ENCODE measurements at regions not wholly inside any gene's neighbourhood (a gene's known extent, or its start where the extent isn't known, plus 50 kb on each side); places are given as distances from the start of the nearest gene placed in this dataset.

GRCh38 chr17:59451706-59452105 lies 113.7 kb upstream of the DHX40 start:
- WGBS, 2 experiments = 36 to 43% methylated on average over 4 to 5 of the region's 5 CpGs
- Histone ChIP-seq H3K4me1 (ENCODE audit: control insufficient read depth, insufficient read depth, low read length) (no peaks in the 10 kb centered on the region), H3K27ac (ENCODE audit: insufficient read depth, low read depth, low read length, poor library complexity, severe bottlenecking) (no peak overlapping the region), H3K36me3 (ENCODE audit: control insufficient read depth, insufficient read depth, low read length) (no peaks in the 10 kb centered on the region), H3K9me3 (ENCODE audit: control insufficient read depth, low read length) (no peaks in the 10 kb centered on the region), H3K27me3 (ENCODE audit: control insufficient read depth, insufficient read depth, low read length, poor library complexity, severe bottlenecking) (no peaks in the 10 kb centered on the region), H3K4me3 (ENCODE audit: insufficient read depth, low read depth, low read length) (no peak overlapping the region)

DNA sequence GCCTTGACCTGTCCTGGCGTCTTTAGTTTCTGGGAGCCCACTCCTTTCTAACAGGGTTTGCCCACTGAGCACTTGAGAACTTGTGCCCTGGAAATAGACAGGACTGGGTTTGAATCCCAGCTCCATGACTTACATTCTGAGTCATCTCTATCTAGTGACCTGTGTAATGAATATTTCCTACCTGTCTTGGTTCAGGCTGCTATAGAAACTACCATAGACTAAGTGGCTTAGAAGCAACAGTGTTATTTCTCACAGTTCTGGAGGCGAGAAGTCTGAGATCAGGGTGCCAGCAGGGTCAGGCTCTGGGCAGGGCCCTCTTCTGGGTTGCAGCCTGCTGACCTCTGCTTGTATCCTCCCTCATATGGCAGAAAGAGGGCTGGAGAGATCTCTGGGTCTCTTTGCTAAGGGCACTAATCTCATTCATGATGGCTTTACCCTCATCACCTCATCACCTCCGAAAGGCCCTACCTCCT lies 110.7 kb upstream of the DHX40 start:
- Histone ChIP-seq H3K27ac (ENCODE audit: insufficient read depth, low read depth, low read length, poor library complexity, severe bottlenecking) (no peak overlapping the region), H3K9me3 (ENCODE audit: control insufficient read depth, low read length) (no peaks in the 10 kb centered on the region), H3K4me3 (ENCODE audit: insufficient read depth, low read depth, low read length) (no peak overlapping the region), H3K36me3 (ENCODE audit: control insufficient read depth, insufficient read depth, low read length) (no peaks in the 10 kb centered on the region), H3K27me3 (ENCODE audit: control insufficient read depth, insufficient read depth, low read length, poor library complexity, severe bottlenecking) (no peaks in the 10 kb centered on the region), H3K4me1 (ENCODE audit: control insufficient read depth, insufficient read depth, low read length) (no peaks in the 10 kb centered on the region)
- WGBS, 2 experiments = 93% methylated on average over 3 of the region's 3 CpGs

DNA sequence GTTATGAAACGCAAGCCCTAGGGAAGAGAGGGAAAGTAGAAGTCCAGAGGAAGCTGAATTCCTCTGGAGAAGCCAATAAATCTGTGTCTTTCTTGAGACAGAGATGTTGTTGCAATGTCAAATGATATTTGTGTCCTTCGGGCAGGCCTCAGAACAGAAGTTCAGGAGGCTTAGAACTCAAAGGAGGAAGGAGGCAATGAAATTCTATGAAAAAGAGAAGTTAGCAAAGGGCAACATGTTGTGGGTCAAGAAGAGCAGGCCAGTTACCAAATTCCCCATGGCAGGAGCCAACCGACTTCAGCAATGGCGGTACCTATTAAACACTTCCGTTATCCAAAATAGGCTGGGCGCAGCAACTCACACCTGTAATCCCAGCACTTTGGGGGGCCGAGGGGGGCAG lies 109.0 kb upstream of the DHX40 start:
- H3K27ac ChIP-seq (ENCODE audit: insufficient read depth, low read depth, low read length, poor library complexity, severe bottlenecking) = no peak overlapping the region
- H3K9me3 ChIP-seq (ENCODE audit: control insufficient read depth, low read length) = no peaks in the 10 kb centered on the region
- no peaks in the 10 kb centered on the region for H3K27me3 ChIP-seq (ENCODE audit: control insufficient read depth, insufficient read depth, low read length, poor library complexity, severe bottlenecking)
- H3K4me1 ChIP-seq (ENCODE audit: control insufficient read depth, insufficient read depth, low read length) = no peaks in the 10 kb centered on the region
- no peak overlapping the region for H3K4me3 ChIP-seq (ENCODE audit: insufficient read depth, low read depth, low read length)
- H3K36me3 ChIP-seq (ENCODE audit: control insufficient read depth, insufficient read depth, low read length) = no peaks in the 10 kb centered on the region
- 92 to 93% methylated on average over 7 of the region's 7 CpGs for whole genome bisulfite sequencing, 2 experiments

GRCh38 chr17:59456923-59457615 lies 108.3 kb upstream of the DHX40 start:
- Histone ChIP-seq H3K4me3 (ENCODE audit: insufficient read depth, low read depth, low read length) (no peak overlapping the region), H3K27ac (ENCODE audit: insufficient read depth, low read depth, low read length, poor library complexity, severe bottlenecking) (no peak overlapping the region), H3K9me3 (ENCODE audit: control insufficient read depth, low read length) (no peaks in the 10 kb centered on the region), H3K36me3 (ENCODE audit: control insufficient read depth, insufficient read depth, low read length) (no peaks in the 10 kb centered on the region), H3K4me1 (ENCODE audit: control insufficient read depth, insufficient read depth, low read length) (no peaks in the 10 kb centered on the region), H3K27me3 (ENCODE audit: control insufficient read depth, insufficient read depth, low read length, poor library complexity, severe bottlenecking) (no peaks in the 10 kb centered on the region)
- 94% methylated on average over 4 to 5 of the region's 5 CpGs for WGBS, 2 experiments

DNA sequence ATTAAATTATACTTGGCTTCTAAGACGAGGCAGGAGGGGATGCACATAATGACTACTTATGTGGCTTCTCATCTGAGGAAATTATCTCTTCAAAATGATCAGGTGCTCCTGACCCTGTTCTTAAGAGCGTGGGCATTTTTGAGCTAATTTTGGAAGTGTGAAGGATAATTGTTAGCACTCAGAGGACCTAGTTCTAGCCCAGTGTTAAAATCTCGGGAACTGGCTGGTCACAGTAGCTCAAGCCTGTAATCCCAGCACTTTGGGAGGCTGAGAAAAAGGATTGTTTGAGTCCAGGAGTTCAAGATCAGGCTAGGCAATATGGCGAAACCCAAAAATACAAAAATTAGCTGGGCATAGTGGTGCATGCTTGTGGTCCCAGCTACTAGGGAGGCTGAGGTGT lies 103.0 kb upstream of the DHX40 start:
- H3K27me3 ChIP-seq (ENCODE audit: control insufficient read depth, insufficient read depth, low read length, poor library complexity, severe bottlenecking) = no peaks in the 10 kb centered on the region
- H3K4me3 ChIP-seq (ENCODE audit: insufficient read depth, low read depth, low read length) = no peak overlapping the region
- no peak overlapping the region for H3K27ac ChIP-seq (ENCODE audit: insufficient read depth, low read depth, low read length, poor library complexity, severe bottlenecking)
- WGBS, 2 experiments = 94 to 97% methylated on average over 4 of the region's 4 CpGs
- H3K36me3 ChIP-seq (ENCODE audit: control insufficient read depth, insufficient read depth, low read length) = no peaks in the 10 kb centered on the region
- no peaks in the 10 kb centered on the region for H3K4me1 ChIP-seq (ENCODE audit: control insufficient read depth, insufficient read depth, low read length)
- no peaks in the 10 kb centered on the region for H3K9me3 ChIP-seq (ENCODE audit: control insufficient read depth, low read length)

- Histone ChIP-seq H3K9me3 (ENCODE audit: control insufficient read depth, low read length) (no peaks in the 10 kb centered on the region), H3K4me3 (ENCODE audit: insufficient read depth, low read depth, low read length) (no peak overlapping the region), H3K36me3 (ENCODE audit: control insufficient read depth, insufficient read depth, low read length) (no peaks in the 10 kb centered on the region), H3K27me3 (ENCODE audit: control insufficient read depth, insufficient read depth, low read length, poor library complexity, severe bottlenecking) (no peaks in the 10 kb centered on the region), H3K27ac (ENCODE audit: insufficient read depth, low read depth, low read length, poor library complexity, severe bottlenecking) (no peak overlapping the region), H3K4me1 (ENCODE audit: control insufficient read depth, insufficient read depth, low read length) (no peaks in the 10 kb centered on the region)
- 95% methylated on average over 5 of the region's 5 CpGs for WGBS, 2 experiments
Observed at GRCh38 chr17:59464246-59464645, 101.2 kb upstream of the DHX40 start.

DNA sequence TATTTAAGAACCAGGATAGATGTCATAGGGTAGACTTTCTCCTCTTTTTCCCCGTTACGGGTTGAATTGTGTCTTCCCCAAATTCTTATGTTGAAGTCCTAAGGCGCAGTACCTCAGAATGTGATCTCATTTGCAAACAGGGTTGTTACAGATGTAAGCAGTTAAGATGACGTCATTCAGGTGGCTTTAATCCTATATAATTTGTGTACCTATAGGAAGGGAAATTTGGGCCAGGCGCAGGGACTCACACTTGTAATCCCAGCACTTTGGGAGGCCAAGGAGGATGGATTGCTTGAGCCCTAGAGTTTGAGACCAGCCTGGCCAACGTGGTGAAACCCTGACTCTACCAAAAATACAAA lies 99.5 kb upstream of the DHX40 start:
- Histone ChIP-seq H3K9me3 (ENCODE audit: control insufficient read depth, low read length) (no peaks in the 10 kb centered on the region), H3K27me3 (ENCODE audit: control insufficient read depth, insufficient read depth, low read length, poor library complexity, severe bottlenecking) (no peaks in the 10 kb centered on the region), H3K4me1 (ENCODE audit: control insufficient read depth, insufficient read depth, low read length) (no peaks in the 10 kb centered on the region), H3K4me3 (ENCODE audit: insufficient read depth, low read depth, low read length) (no peak overlapping the region), H3K27ac (ENCODE audit: insufficient read depth, low read depth, low read length, poor library complexity, severe bottlenecking) (no peak overlapping the region), H3K36me3 (ENCODE audit: control insufficient read depth, insufficient read depth, low read length) (no peaks in the 10 kb centered on the region)
- 86 to 91% methylated on average over 6 of the region's 6 CpGs for WGBS, 2 experiments

DNA sequence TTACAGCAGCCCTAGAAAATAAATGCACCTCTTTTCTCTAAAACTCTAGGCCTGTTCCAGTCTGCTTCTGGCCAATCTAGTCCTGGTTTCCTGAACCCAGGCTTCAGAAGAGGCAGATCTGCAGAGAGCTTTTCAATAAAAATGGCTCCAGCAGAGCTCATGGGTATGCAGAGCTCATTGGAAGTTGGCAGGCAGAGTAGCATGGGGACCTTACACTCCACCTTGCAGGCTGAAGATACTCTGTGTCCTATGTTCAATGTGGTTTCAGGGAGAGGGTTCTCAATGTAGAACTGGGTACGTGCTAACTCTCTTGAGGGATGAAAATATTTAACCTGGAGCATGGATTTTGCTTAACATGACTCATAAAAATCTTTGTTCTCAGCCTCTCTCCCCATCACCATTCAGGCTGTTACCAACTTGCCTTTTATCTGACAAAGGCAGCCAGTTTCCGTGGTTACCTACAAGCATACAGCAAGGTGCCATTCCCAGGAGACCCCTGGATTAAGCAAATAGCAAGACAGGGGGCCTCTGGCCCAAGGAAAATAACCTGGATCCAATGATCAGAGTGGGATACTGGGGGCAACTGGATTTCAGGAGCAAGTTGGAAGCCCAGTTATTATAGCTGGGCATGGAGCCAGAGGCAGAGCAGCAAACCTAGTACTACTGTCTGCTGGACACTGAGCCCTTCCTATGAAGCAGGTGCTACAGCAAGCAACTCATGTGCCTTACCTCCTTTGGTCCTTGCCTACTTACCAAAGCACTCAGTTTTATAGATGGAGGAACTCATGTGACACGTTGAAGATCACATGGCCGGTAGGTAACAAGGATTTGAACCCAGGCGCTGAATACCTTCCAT lies 98.2 kb upstream of the DHX40 start:
- Histone ChIP-seq H3K27me3 (ENCODE audit: control insufficient read depth, insufficient read depth, low read length, poor library complexity, severe bottlenecking) (no peaks in the 10 kb centered on the region), H3K27ac (ENCODE audit: insufficient read depth, low read depth, low read length, poor library complexity, severe bottlenecking) (no peak overlapping the region), H3K36me3 (ENCODE audit: control insufficient read depth, insufficient read depth, low read length) (no peaks in the 10 kb centered on the region), H3K4me3 (ENCODE audit: insufficient read depth, low read depth, low read length) (no peak overlapping the region), H3K4me1 (ENCODE audit: control insufficient read depth, insufficient read depth, low read length) (no peaks in the 10 kb centered on the region), H3K9me3 (ENCODE audit: control insufficient read depth, low read length) (no peaks in the 10 kb centered on the region)
- 92 to 94% methylated on average over 5 of the region's 5 CpGs for WGBS, 2 experiments

DNA sequence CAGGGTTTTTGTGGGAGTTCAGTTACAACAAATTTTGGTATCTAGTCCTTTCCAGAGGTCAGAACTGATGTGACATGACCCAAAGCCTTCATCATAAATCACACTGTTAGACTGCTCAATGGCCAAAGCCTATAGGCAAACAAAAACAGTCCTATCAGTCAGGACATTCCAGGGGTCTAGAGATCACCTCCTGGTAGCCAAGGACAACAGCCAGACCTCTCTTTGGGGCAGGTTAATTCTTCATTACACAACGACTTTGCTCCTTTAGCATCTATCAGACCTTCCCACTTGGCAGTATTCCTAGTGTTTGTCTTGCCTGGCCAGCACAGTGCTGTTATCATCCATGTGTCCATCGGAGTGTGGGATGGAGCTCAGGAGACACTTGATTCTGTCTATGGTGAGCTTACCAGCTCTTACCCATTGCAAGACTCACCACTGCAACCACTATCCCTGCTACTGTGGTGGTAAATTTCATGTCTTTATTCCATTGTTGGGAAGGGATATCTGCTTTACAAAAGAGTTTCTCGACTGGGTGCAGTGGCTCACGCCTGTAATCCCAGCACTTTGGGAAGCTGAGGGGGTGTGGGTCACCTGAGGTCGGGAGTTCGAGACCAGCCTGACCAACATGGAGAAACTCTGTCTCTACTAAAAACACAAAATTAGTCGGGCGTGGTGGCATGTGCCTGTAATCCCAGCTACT lies 95.5 kb upstream of the DHX40 start:
- Histone ChIP-seq H3K27ac (ENCODE audit: insufficient read depth, low read depth, low read length, poor library complexity, severe bottlenecking) (no peak overlapping the region), H3K36me3 (ENCODE audit: control insufficient read depth, insufficient read depth, low read length) (no peaks in the 10 kb centered on the region), H3K4me1 (ENCODE audit: control insufficient read depth, insufficient read depth, low read length) (no peaks in the 10 kb centered on the region), H3K27me3 (ENCODE audit: control insufficient read depth, insufficient read depth, low read length, poor library complexity, severe bottlenecking) (no peaks in the 10 kb centered on the region), H3K9me3 (ENCODE audit: control insufficient read depth, low read length) (no peaks in the 10 kb centered on the region), H3K4me3 (ENCODE audit: insufficient read depth, low read depth, low read length) (no peak overlapping the region)
- WGBS, 2 experiments = 88 to 89% methylated on average over 8 of the region's 8 CpGs

GRCh38 chr17:59470624-59471297 lies 94.6 kb upstream of the DHX40 start:
- Histone ChIP-seq H3K4me1 (ENCODE audit: control insufficient read depth, insufficient read depth, low read length) (no peaks in the 10 kb centered on the region), H3K27me3 (ENCODE audit: control insufficient read depth, insufficient read depth, low read length, poor library complexity, severe bottlenecking) (no peaks in the 10 kb centered on the region), H3K4me3 (ENCODE audit: insufficient read depth, low read depth, low read length) (no peak overlapping the region), H3K36me3 (ENCODE audit: control insufficient read depth, insufficient read depth, low read length) (no peaks in the 10 kb centered on the region), H3K27ac (ENCODE audit: insufficient read depth, low read depth, low read length, poor library complexity, severe bottlenecking) (no peak overlapping the region), H3K9me3 (ENCODE audit: control insufficient read depth, low read length) (no peaks in the 10 kb centered on the region)
- WGBS, 2 experiments = 90 to 92% methylated on average over 6 of the region's 6 CpGs

Measured in ectodermal cell (in vitro differentiated cells).